SKM-1 (cell line): ENCODE measurements at regions not wholly inside any gene's neighbourhood (a gene's known extent, or its start where the extent isn't known, plus 50 kb on each side); places are given as distances from the start of the nearest gene placed in this dataset.

ENCODE experiments used
- DNase-seq: peaks from one replicate; lab custom pipeline; 2025; ENCODE audit not compliant: unreplicated experiment; lab: John Stamatoyannopoulos, UW

DNA sequence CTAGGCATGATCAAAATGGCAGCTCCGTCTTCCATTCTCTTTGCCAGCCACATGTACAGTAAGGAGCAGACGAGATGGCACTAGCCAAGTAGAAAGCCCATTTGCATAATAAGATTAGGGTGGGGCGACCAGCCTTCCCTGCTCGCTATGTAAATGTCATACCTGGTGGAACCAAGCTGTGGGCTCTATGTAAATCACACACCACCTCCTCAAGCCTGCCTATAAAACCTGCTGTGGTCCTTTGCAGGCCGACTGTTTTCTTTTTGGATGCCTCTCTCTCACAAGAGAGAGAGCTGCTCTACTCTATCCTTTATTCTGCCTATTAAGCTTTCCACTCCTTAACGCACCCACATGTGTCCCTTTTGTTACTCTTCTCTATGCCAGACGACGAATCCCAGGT lies 1472.7 kb downstream of the ARAP2 start:
- DNase-seq: no peak

DNA sequence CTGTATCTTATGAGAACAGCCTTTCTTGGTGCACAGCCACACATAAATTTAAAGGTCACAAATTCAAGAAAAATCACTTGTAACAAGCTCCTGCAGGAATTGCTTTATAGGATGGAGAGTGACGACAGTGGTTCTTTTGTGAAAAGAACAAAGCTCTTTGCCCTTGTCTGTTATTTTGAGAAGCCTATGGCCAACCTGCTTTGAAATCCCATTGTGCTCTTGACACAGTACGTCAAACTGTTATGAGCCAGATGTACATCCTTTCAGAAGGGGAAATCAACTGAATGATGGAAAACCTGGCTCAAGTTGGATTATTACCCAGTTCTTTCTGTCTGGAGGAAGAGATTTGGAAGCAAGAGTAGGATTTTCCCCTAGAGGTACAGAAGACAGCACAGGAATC lies 1454.2 kb downstream of the ARAP2 start:
- no peak for DNase-seq

DNA sequence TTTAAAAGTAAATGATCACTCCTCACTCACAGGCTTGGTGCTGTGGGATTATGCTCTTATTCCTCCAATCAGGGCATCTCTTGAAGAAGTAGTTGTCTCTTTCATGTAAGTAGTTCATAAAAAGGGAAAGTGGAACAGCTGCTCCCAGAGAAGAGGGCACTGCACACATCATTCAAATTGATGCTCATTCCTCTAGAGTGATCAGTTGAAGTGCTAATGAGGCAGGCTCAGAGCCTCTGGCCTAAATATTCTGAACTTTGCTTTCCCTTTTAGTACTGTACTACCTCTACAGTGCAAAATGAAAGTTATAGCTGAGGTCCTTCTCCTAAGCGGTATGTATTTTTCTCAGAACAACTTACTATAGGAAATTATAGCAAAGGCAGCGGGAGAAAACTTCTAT lies 1453.1 kb downstream of the ARAP2 start:
- no peak for DNase-seq

DNA sequence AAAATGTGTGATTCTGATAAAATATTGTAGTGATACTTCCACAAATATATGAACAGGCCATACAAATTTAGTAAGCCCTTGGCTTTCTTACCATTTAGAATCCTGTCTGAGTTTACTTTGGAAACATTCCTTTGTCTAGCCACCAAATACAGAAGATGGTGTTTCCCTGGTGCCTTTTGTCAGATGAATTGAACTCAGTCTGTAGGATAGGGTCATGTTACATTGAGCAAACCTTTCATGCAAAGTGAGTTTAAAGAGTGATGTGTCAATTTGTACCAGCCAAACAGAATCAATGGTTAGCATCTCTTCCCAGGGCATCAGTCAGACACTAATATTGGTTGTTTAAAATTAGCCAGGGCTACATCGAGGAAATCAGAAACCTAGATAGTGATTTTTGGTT lies 1443.4 kb downstream of the ARAP2 start:
- DNase-seq: no peak

DNA sequence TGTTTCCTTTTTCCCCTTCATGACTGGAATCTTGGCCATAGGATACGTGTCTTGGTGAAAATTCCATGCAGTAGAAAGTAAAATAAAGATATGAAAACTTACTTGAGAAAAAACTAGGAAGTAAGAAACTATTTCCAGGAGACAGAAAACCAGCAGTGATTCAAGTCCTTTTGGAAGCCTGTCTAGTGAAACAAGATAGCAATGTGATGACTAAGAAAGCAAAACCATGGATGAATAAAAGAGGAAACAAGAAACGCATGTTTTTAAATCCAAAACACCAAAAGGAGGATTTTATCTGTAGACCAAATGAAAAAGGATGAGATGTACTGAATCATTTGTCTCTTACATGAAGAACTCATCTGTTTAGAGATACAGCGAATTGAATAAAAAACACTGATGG lies 1430.0 kb downstream of the ARAP2 start:
- DNase-seq: no peak

DNA sequence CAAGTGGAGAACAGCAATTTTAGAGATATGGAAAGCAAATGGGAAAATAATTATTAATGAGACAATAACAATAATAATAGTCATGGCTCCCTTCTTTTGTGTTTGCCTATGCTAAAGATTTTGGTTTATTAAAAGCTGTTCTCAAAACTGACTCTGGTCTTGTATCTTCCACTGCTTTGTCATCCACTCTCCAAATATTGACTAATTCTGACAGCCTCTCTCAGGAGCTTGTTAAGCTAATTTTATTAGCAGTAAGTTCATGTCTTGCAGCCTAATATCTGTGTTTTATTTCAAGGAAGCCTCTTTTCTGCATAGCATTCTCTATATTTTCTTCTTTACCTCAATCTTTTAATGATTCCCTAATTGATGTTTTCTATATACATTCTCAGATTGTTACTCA lies 1419.8 kb downstream of the ARAP2 start:
- no peak for DNase-seq

DNA sequence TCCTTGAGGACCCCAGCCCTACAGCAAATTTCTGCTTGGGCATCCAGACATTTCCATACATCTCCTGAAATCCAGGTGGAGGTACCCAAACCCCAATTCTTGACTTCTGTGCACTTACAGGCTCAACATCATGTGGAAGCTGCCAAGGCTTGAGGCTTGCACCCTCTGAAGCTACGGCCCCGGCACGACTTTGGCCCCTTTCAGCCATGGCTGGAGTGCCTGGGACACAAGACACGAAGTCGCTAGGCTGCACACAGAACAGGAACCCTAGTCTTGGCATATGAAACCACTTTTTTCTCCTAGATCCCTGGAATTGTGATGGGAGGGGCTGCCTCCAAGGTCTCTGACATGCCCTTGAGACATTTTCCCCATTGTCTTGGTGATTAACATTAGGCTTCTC lies 1417.7 kb downstream of the ARAP2 start:
- DNase-seq: no peak

DNA sequence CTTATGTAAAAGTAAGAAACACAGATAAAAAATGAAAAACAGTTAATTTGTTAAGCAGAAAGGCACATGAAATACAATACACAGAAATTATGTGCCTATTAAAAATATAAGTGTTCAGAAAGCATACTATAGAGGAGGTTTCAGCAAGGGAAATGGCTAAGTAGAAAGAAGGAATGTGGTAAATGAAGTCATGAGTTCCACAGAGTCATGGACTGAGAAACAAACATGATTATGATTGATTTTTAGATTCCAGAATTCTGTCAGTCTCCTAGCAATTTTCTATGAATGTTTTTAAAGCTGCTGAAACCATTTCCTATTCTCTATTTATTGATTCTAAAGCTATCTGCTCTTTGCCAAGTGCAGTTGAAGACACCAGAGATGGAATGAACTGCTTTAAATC lies 1398.4 kb downstream of the ARAP2 start:
- DNase-seq: no peak

DNA sequence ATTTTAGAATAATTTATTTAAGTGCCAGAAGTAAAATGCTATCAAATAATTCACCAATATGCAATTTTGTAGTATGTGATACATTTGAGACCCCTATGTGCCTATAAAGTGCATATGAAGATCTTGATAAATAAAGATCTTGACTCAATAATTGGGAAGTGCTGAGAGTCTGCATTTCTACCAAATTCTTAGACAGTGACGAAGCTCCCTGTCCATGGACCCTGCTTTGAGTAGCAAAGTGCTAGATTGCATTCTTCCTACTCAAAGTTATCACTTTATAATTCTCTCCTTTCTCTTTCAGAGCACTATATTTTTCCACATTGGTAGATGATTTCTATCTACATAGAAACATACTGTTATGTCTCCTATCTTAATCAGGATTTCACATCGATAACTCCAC lies 1393.9 kb downstream of the ARAP2 start:
- DNase-seq: no peak

DNA sequence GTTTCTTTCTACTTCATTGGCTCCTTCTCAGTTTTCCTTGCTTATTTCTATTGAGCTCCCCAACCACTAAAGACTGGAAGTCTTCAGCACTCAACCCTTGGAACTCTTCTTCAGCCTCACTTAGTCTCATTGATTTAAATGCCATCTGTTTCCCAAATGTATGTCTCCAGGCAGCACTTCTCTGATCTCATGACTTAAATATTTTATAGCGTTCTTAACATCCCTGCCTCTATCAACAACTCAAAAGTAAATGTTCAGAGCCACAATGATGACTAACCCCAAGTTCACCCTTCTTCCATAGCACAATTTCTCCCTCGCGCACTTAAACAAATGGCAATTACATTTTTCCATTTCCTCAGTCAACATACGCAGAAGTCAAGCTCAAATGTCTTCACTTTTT lies 1393.3 kb downstream of the ARAP2 start:
- no peak for DNase-seq

DNA sequence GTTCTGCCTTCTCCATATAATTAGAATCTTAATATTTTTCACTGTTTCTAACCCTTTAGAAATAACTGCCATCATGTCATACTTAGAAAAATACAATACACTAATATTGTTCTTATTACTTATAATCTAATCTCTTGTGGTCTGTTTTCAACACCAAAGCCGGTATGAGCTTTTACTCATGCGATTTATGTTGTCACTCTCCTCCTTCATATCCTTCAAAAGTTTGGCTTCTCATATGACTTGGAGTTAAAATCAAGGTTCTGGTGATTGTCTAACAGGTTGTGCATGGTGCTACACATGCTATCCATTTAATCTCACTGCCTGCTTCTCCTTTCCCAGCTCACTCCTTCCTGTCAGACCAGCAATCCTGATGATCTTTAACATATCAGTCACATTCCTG lies 1392.9 kb downstream of the ARAP2 start:
- no peak for DNase-seq

DNA sequence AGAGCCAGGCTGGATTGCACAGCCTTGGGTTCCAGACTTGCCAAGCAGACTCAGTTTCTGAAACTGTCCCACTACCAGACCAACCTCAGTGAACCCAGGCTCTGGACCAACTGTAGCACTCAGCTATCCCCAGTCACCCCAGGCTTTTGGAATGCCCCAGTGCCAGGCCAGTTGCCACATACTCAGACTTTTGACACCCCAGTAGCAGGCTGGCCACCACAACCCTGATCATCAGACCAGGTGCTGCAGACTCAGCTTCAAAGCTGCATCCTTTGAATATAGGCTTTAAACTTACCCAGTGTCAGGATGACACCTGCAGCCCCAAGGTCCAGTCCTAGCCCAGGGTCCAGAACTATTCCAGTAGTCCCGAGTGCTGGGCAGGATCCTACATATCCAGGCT lies 1389.9 kb downstream of the ARAP2 start:
- DNase-seq: no peak

DNA sequence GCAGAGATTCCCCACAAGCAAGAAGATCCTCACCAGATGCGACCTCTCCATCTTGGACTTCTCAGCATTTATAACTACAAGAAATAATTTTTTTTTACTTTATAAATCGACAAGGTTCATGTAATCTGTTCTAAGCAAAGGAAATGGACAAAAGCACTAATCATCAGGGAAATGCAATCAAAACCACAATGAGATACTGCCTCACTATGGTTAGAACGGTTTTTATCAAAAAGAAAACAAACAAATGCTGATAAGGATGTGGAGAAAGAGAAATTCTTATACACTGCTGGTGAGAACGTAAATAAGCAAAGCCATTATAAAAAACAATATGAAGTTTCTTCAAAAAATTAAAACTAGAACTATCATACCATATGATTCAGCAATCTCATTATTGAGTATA lies 1382.6 kb downstream of the ARAP2 start:
- DNase-seq: no peak

DNA sequence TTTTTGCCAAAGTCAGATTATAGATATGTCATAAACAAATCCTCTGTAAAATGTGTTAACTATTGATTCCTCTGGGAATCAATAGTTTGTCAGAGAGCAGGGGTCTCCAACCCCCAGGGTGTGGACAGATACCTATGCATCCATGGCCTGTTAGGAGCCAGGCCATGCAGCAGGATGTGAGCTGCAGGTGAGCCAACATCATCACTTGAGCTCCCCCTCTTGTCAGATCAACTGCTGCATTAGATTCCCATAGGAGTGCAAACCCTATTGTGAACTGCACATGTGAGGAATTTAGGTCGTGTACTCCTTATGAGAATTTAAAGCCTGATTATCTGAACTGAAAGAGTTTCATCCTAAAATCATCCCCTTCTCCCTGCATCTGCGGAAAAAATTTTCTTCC lies 1365.4 kb downstream of the ARAP2 start:
- no peak for DNase-seq

DNA sequence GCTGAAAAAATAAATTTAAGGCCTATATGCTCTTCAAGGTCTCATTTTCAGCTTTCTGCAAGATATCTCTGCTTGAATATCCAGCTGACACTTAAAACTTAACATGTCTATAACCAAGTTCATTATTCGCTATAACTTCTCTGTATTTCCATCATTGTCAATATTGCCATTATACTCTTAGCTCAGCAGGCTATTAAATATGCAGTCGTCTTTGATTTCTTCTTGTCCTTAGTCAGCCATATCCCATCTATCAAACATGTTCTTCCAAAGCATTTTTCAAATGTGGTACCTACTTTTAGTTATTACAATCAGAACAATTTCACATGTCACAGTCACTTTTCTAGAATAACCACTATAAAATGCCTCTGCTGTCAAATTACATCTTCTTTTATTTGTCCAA lies 1364.1 kb downstream of the ARAP2 start:
- no peak for DNase-seq

DNA sequence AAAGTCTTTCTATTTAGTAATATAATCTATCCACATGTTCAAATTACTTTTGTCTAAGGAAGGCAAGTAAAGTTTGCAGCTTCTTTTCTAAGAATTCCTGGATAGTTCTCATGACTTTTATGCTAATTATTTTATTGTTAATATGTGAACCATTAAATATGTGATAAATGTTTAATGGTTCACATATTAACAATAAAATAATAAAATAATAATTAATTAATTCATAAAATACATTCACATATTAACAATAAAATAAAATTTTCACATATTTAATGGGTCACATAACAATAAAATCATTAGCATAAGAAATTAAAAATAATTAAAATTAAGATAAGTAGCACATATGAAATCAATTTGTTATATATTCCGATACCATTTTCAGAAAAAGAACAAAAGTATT lies 1352.4 kb downstream of the ARAP2 start:
- DNase-seq: no peak

DNA sequence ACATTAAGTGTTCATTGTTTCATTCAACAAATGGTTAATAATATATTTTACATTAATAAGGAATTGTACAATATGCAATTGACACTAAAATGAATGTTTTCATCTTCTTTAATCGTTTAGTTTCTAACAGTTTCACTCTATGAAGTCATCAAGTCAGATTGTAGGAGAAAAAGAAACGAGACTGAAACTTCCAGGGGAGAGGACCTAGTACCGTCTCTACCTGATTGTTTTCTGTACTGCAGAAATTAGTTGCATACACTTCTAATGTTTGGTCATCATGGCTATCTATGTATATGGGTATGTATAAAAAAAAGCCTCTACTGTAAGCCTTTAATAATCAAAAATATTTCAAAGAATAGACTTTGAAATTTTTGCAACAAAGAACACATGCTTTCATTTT lies 1350.9 kb downstream of the ARAP2 start:
- DNase-seq: no peak

DNA sequence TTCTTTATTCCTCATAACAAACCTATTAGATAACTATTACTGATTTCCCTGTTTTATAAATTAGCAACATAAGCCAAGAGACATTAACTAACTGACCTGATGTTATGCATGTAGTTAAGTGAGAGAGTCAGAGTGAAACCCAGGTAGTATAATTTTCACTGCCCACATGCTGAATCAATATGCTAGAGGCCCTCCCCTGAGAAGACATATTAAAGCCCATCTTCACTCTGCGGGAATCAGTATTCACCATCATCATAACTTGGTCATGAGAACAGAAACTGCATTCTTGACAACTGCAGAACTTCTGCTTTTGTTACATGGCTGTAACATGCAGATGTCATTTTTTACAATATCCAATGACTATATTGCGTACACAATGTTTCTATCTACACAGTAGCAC lies 1324.3 kb downstream of the ARAP2 start:
- no peak for DNase-seq

DNA sequence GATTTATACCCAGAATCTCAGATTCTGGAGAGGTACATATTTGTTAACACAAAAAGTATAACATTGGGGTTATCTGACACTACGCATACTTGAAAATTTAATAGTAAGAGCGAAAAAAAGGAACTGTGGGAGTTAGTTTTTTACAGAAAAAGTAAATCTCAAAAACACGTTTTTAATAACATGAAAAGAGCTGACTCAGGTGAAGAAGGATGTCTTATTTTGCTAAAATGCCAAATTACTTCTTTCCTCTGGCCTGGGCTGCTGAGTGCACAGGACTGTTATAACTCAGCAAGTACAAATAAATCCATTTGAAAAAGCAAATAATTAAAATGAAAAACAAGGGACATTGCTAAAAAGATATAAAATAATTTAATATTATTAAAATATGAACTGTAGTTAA lies 1322.9 kb downstream of the ARAP2 start:
- no peak for DNase-seq

DNA sequence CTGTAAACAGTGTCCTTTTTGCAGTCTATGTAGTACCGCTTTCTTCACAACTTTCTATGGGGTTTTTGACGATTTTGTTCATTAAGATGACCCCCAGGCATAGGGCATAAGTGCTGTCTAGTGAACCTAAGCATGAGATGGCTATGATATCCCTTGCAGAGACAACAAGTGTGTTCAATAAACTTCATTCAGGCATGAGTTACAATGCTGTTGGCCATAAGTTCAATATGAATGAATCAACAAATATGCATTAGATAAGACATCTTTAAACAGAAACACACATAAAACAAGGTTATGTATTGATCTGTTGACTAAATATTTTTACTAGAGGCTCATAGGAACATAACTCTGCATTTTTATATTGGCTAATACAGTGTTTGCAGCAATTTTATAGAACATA lies 1322.0 kb downstream of the ARAP2 start:
- DNase-seq: no peak

DNA sequence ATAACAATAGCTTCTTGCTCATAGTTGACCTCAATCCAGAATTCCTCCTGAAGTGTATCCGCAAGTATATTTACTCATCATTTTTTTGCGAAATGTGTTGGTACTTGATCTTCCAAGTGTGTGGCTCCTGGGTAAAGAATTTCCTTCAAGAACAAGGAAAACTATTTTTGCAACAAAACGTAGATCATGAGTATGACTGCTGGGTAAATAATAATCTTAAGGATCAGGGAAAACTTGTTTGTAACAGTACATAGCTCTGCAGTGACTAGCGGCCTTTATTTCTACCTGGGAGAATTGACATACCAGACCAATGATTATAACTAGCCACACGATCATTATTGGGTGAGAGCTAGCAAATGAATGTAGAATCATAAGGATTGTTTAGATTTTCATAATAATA lies 1311.7 kb downstream of the ARAP2 start:
- no peak for DNase-seq

DNA sequence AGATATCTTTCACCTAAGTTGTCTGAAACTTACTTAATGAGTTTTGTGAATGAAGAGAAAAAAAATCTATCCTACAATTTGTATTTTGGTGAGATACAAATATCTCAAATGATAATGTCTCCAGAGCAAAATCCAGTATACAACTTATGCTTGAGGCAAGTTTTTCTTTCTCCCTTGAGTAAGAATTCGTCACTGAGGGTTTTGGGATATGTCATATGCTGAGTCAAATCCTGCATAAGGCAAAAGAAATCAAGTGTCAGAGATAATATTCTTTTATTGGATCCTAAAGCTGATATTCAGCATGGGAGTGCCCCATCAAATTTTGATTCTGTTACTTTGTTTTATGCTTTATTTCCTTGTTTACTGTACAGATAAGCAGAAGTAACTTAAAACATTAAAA lies 1308.6 kb downstream of the ARAP2 start:
- DNase-seq: no peak

DNA sequence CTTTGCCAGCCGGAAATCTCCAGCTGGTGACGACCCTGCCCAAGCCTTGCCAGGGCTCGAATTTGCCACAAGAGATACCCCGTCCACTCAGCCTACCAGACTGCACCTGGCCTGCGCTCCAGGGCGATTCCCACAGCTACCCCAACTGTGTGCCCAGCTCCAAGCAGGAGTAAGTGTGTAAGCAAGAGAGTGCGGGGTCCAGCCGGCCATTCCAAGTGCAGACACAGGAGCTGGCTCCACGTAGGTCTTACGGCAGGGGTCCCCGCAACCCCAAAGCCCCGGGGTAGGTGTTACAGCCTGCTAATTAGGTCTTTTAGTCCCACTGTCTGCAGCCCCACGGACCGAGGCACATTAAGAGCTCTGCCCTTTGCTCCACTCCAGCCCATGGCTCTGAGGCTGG lies 1305.2 kb downstream of the ARAP2 start:
- DNase-seq: no peak

DNA sequence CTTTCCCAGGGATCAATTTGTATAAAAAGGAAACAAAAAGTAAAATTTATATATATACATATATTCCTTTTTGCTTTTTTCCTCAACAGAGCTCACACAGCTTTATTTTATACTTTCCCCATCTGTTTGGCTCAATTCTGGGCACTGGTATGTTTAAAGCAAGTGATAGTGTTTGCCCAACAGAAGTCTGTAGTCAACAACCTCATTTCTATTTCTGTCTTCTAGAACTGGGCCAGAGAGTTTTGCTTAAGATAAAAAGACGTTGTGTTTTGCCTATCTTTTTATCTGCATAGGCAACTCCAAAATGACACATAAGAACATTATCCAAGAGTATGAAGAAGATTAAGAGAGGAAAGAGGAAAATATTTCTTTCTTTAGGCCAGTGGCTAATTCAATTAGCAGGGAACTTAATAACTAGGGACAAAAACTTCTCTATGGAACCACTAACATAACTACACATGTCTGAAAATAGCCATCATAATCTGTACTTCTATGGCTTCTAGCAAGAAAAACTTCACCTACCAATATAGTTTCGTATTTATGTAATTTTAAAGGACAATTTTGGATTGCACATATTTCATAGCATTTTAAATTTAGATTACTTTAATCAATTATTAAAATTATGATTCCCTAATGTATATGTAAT lies 1300.5 kb downstream of the ARAP2 start:
- no peak for DNase-seq
